B cell (primary cell): ENCODE measurements at regions not wholly inside any gene's neighbourhood (a gene's known extent, or its start where the extent isn't known, plus 50 kb on each side); places are given as distances from the start of the nearest gene placed in this dataset.

Experiments used
- ATAC-seq: fragments of 200-7000 bp; cut with Tn5 transposase; one replicate; pipeline ENCODE4 v1.10.0; 2021; ENCODE audit warnings: low read depth, mild to moderate bottlenecking, moderate number of reproducible peaks, moderate library complexity
- CTCF ChIA-PET: fragments of 350-600 bp; sonication (Branson Sonifier 250); formaldehyde crosslinking; loops from one replicate; lab custom pipeline; 2021; ENCODE audit warnings: antibody characterized with exemption, inconsistent platforms; lab: Charles Lee
- POLR2A ChIA-PET: fragments of 350-600 bp; sonication (Branson Sonifier 250); formaldehyde crosslinking; loops from one replicate; lab custom pipeline; 2021; ENCODE audit warnings: antibody characterized with exemption; lab: Charles Lee
- DNase-seq: peaks from one replicate; pipeline ENCODE4 v3.0.0; 2013
- H2AFZ ChIP-seq: 2 replicates; pipeline ENCODE4 v1.6.1; 2012; ENCODE audit warnings: mild to moderate bottlenecking, low read depth, low read length; ENCODE audit not compliant: insufficient read depth, poor library complexity, severe bottlenecking
- H3K27ac ChIP-seq, 2 donors: 1 replicate in 1 of 2; 2 replicates in 1 of 2; pipeline ENCODE4 v1.5.1; 2012 to 2013; ENCODE audit warnings: low read length in 2 of 2, mild to moderate bottlenecking in 2 of 2, moderate library complexity in 1 of 2
- H3K27me3 ChIP-seq, 4 experiments: fragments of 200-600 bp in 1 of 4; sonication (generic) in 1 of 4; replicated peaks in 1 of 4; 1 replicate in 2 of 4; 2 replicates in 2 of 4; pipeline versions ENCODE4 v1.6.1 to v1.7.0; 2013 to 2016; ENCODE audit warnings: low read length in 3 of 4, mild to moderate bottlenecking in 2 of 4, mixed read lengths in 1 of 4, moderate library complexity in 1 of 4; ENCODE audit not compliant: insufficient read depth in 4 of 4, control insufficient read depth in 3 of 4; ENCODE audit errors: control extremely low read depth in 1 of 4
- H3K36me3 ChIP-seq, 2 experiments: replicated peaks in 1 of 2; 1 replicate in 1 of 2; 2 replicates in 1 of 2; pipeline versions ENCODE4 v1.6.1 to v1.7.1; 2013; ENCODE audit warnings: low read length in 1 of 2; ENCODE audit not compliant: insufficient read depth in 2 of 2, control insufficient read depth in 1 of 2; ENCODE audit errors: control extremely low read depth in 1 of 2, extremely low read depth in 1 of 2
- H3K4me1 ChIP-seq, 2 donors: fragments of 200-600 bp in 1 of 2; sonication (generic) in 1 of 2; 1 replicate in 1 of 2; 2 replicates in 1 of 2; pipeline versions ENCODE4 v1.5.1 to v1.6.1; 2013 to 2017; ENCODE audit warnings: low read length in 2 of 2; ENCODE audit not compliant: control insufficient read depth in 2 of 2, insufficient read depth in 2 of 2
- H3K4me2 ChIP-seq: replicated peaks from 2 replicates; pipeline ENCODE3; 2012; ENCODE audit warnings: mild to moderate bottlenecking, low read depth, low read length; ENCODE audit not compliant: poor library complexity, severe bottlenecking
- H3K4me3 ChIP-seq, 5 experiments: fragments of 200-600 bp in 1 of 5; sonication (generic) in 1 of 5; 1 replicate in 3 of 5; 2 replicates in 2 of 5; pipeline versions ENCODE4 v1.5.1 to v1.7.0; 2011 to 2016; ENCODE audit warnings: low read length in 4 of 5, mild to moderate bottlenecking in 4 of 5, low read depth in 2 of 5, control low read depth in 1 of 5, moderate library complexity in 1 of 5; ENCODE audit not compliant: insufficient read depth in 1 of 5; ENCODE audit errors: control extremely low read depth in 1 of 5, extremely low read depth in 1 of 5
- H3K79me2 ChIP-seq: fragments of 200-600 bp; sonication (generic); one replicate; pipeline ENCODE4 v1.6.0; 2016; ENCODE audit warnings: low read length; ENCODE audit not compliant: control insufficient read depth, insufficient read depth
- H3K9ac ChIP-seq: fragments of 200-600 bp; sonication (generic); 2 replicates; pipeline ENCODE4 v1.6.1; 2017; ENCODE audit warnings: mild to moderate bottlenecking, low read length, moderate library complexity
- H3K9me3 ChIP-seq, 3 donors: one replicate each; pipeline versions ENCODE4 v1.6.1 to v1.7.1; 2013; ENCODE audit warnings: low read length in 2 of 3; ENCODE audit not compliant: control insufficient read depth in 2 of 3, insufficient read depth in 1 of 3; ENCODE audit errors: control extremely low read depth in 1 of 3
- H4K20me1 ChIP-seq: 2 replicates; pipeline ENCODE4 v1.6.0; 2012; ENCODE audit warnings: mild to moderate bottlenecking, low read length; ENCODE audit not compliant: insufficient read depth, control insufficient read depth, poor library complexity, severe bottlenecking
- H3K27ac Mint-ChIP-seq: one replicate; pipeline ENCODE4 v1.8.0; 2021; ENCODE audit warnings: mixed read lengths
- H3K27me3 Mint-ChIP-seq: one replicate; pipeline ENCODE4 v1.8.0; 2021; ENCODE audit warnings: mixed read lengths
- H3K4me1 Mint-ChIP-seq: one replicate; pipeline ENCODE4 v1.8.0; 2021; ENCODE audit warnings: mixed read lengths
- H3K4me3 Mint-ChIP-seq: one replicate; pipeline ENCODE4 v1.8.0; 2021; ENCODE audit warnings: mixed read lengths
- H3K9me3 Mint-ChIP-seq: one replicate; pipeline ENCODE4 v1.8.0; 2022; ENCODE audit warnings: mixed read lengths; ENCODE audit not compliant: insufficient read depth
- CTCF ChIP-seq: fragments of 200-600 bp; IDR thresholded peaks from one replicate; pipeline ENCODE4 v1.8.0; 2022; ENCODE audit warnings: antibody characterized with exemption, mild to moderate bottlenecking
- EZH2 ChIP-seq: IDR thresholded peaks from 2 replicates; pipeline ENCODE4 v1.6.1; 2012; ENCODE audit warnings: borderline replicate concordance, low read depth, mild to moderate bottlenecking, moderate library complexity, low read length; ENCODE audit not compliant: insufficient read depth, poor library complexity, severe bottlenecking
- WGBS: methylation state at CpG from one replicate; pipeline ENCODE4 v1.1.5; 2013; ENCODE audit warnings: missing lambda C conversion rate; ENCODE audit not compliant: insufficient coverage; 5-methylcytosine and 5-hydroxymethylcytosine counted together
- intact Hi-C: fragments of 100-400 bp; cut with micrococcal nuclease; formaldehyde crosslinking; loops from one replicate; pipeline ENCODE4 v1.10.0; 2022

GRCh38 chr10:30759423-30759822 is 129.9 kb upstream of the LYZL2 start:
- Histone ChIP-seq H2AFZ (no peak overlapping the region), H3K27ac (no peak overlapping the region), H3K36me3 (no peaks in the 10 kb centered on the region), H3K9ac (no peak overlapping the region), H3K4me3 (no peak overlapping the region), H3K79me2 (no peaks in the 10 kb centered on the region), H4K20me1 (no peaks in the 10 kb centered on the region), H3K9me3 (peaks cover 0 to 9% (median 0%) of the 10 kb centered on the region in 3 donors), H3K4me1 (no peaks in the 10 kb centered on the region), H3K27me3 (no peaks in the 10 kb centered on the region), H3K4me2 (no peak overlapping the region)
- intact Hi-C loops, result no loop called here
- DNase-seq, result no peak
- ChIA-PET CTCF (interaction anchor here (0.7 kb wide), 1 partner anchor 1023 kb away, joined by 3 read pairs; no protein-coding TSS in a partner anchor), POLR2A (no interaction called here)
- ATAC-seq, result no peak
- no peaks in the 10 kb centered on the region for H3K27me3 Mint-ChIP-seq
- WGBS, result no CpG with 5 or more reads among the region's 3 CpGs
- H3K27ac Mint-ChIP-seq, result no peak overlapping the region
- H3K9me3 Mint-ChIP-seq, result no peaks in the 10 kb centered on the region
- H3K4me3 Mint-ChIP-seq, result no peak overlapping the region
- no peaks in the 10 kb centered on the region for H3K4me1 Mint-ChIP-seq
- TF ChIP-seq CTCF (no peak), EZH2 (no peak)

GRCh38 chr10:30758338-30758737 is 128.8 kb upstream of the LYZL2 start:
- ChIA-PET POLR2A (no interaction called here), CTCF (no interaction called here)
- Mint-ChIP-seq H3K9me3 (no peaks in the 10 kb centered on the region), H3K27ac (no peak overlapping the region), H3K4me3 (no peak overlapping the region), H3K4me1 (no peaks in the 10 kb centered on the region), H3K27me3 (no peaks in the 10 kb centered on the region)
- H3K9me3 ChIP-seq, result peaks cover 0 to 9% (median 0%) of the 10 kb centered on the region in 3 donors
- H3K4me1 ChIP-seq, result no peaks in the 10 kb centered on the region
- H2AFZ ChIP-seq, result no peak overlapping the region
- ATAC-seq, result no peak
- intact Hi-C loops, result no loop called here
- H3K4me2 ChIP-seq, result no peak overlapping the region
- H3K36me3 ChIP-seq, result no peaks in the 10 kb centered on the region
- DNase-seq, result no peak
- no peak for TF ChIP-seq EZH2
- TF ChIP-seq CTCF, result no peak
- no peak overlapping the region for H3K4me3 ChIP-seq
- H4K20me1 ChIP-seq, result no peaks in the 10 kb centered on the region
- H3K27me3 ChIP-seq, result no peaks in the 10 kb centered on the region
- H3K9ac ChIP-seq, result no peak overlapping the region
- no peaks in the 10 kb centered on the region for H3K79me2 ChIP-seq
- WGBS, result 67% methylated on average over 1 of the region's 1 CpG
- H3K27ac ChIP-seq, result no peak overlapping the region
